PC-3 (cell line): ENCODE measurements at regions not wholly inside any gene's neighbourhood (a gene's known extent, or its start where the extent isn't known, plus 50 kb on each side); places are given as distances from the start of the nearest gene placed in this dataset.

Source experiments
- CTCF ChIP-seq: fragments of 300-600 bp; sonication (generic); conservative IDR thresholded peaks from 2 replicates; pipeline ENCODE4 v1.5.1; 2017; ENCODE audit warnings: antibody characterized with exemption, low read depth, mild to moderate bottlenecking, low read length
- EZH2 ChIP-seq: fragments of 300-600 bp; sonication (generic); IDR thresholded peaks from one replicate; pipeline ENCODE4 v1.6.1; 2017; ENCODE audit warnings: antibody characterized with exemption, mild to moderate bottlenecking, low read length; ENCODE audit not compliant: unreplicated experiment
- EZH2phosphoT487 ChIP-seq: fragments of 300-600 bp; sonication (generic); IDR thresholded peaks from 2 replicates; pipeline ENCODE4 v1.6.1; 2018; ENCODE audit warnings: mild to moderate bottlenecking, antibody characterized with exemption, low read length, borderline replicate concordance

- TF ChIP-seq CTCF: no peak
- no peak for TF ChIP-seq EZH2
- TF ChIP-seq EZH2phosphoT487: no peak
Measured at GRCh38 chr12:67444542-67444941, 175.4 kb downstream of the CAND1 start.
